GM12878 (cell line): ENCODE measurements at regions not wholly inside any gene's neighbourhood (a gene's known extent, or its start where the extent isn't known, plus 50 kb on each side); places are given as distances from the start of the nearest gene placed in this dataset.

Source experiments
- ATF2 ChIP-seq: IDR thresholded peaks from 2 replicates; pipeline ENCODE4 v1.6.1; 2012; ENCODE audit warnings: low read length, inconsistent platforms
- BHLHE40 ChIP-seq, 2 experiments: fragments of 450-650 bp in 1 of 2; IDR thresholded peaks; 2 replicates each; pipeline ENCODE4 v1.6.1; 2011 to 2017; ENCODE audit warnings: low read depth in 2 of 2, borderline replicate concordance in 1 of 2, improper control_type of control experiment in 1 of 2, low read length in 1 of 2, mild to moderate bottlenecking in 1 of 2
- BMI1 ChIP-seq: fragments of 450-650 bp; IDR thresholded peaks from 2 replicates; pipeline ENCODE4 v1.6.1; 2016; ENCODE audit warnings: mild to moderate bottlenecking, moderate library complexity, borderline replicate concordance
- BRCA1 ChIP-seq: IDR thresholded peaks from 2 replicates; pipeline ENCODE4 v1.6.1; 2011; ENCODE audit warnings: low read depth, low read length, improper control_type of control experiment
- CBFB ChIP-seq: IDR thresholded peaks from 2 replicates; pipeline ENCODE4 v1.6.1; 2016; ENCODE audit warnings: antibody characterized with exemption, low read depth
- CREB1 ChIP-seq: IDR thresholded peaks from 2 replicates; pipeline ENCODE4 v1.6.1; 2012; ENCODE audit warnings: low read depth, mild to moderate bottlenecking, inconsistent platforms
- DPF2 ChIP-seq: fragments of 450-650 bp; IDR thresholded peaks from 2 replicates; pipeline ENCODE4 v1.6.1; 2017; ENCODE audit warnings: mild to moderate bottlenecking
- EED ChIP-seq: sonication (generic); IDR thresholded peaks from 2 replicates; pipeline ENCODE4 v1.6.1; 2016; ENCODE audit warnings: antibody characterized with exemption, low read depth
- ETV6 ChIP-seq, 2 experiments: fragments of 450-650 bp in 1 of 2; IDR thresholded peaks in 1 of 2; conservative IDR thresholded peaks in 1 of 2; 2 replicates each; pipeline ENCODE4 v1.6.1; 2014; ENCODE audit warnings: antibody characterized with exemption in 1 of 2, borderline replicate concordance in 1 of 2, low read depth in 1 of 2, mild to moderate bottlenecking in 1 of 2, moderate library complexity in 1 of 2
- HDGF ChIP-seq: fragments of 450-650 bp; IDR thresholded peaks from 2 replicates; pipeline ENCODE4 v1.6.1; 2016; ENCODE audit warnings: antibody characterized with exemption
- HSF1 ChIP-seq: fragments of 150-350 bp; IDR thresholded peaks from 2 replicates; pipeline ENCODE4 v1.6.1; 2014; ENCODE audit warnings: mild to moderate bottlenecking, low read depth, low read length
- IKZF2 ChIP-seq, 2 experiments: fragments of 450-650 bp; IDR thresholded peaks; 2 replicates each; pipeline ENCODE4 v1.6.1; 2017; ENCODE audit warnings: mild to moderate bottlenecking in 2 of 2, moderate library complexity in 2 of 2
- JUNB ChIP-seq: IDR thresholded peaks from 2 replicates; pipeline ENCODE4 v1.6.1; 2016; ENCODE audit warnings: antibody characterized with exemption, mild to moderate bottlenecking
- JUND ChIP-seq: IDR thresholded peaks from 2 replicates; pipeline ENCODE4 v1.6.1; 2012; ENCODE audit warnings: low read depth, mild to moderate bottlenecking, low read length, improper control_type of control experiment, moderate library complexity
- NFIC ChIP-seq: IDR thresholded peaks from 2 replicates; pipeline ENCODE4 v1.6.1; 2012; ENCODE audit warnings: low read depth, mild to moderate bottlenecking, inconsistent platforms, low read length, moderate library complexity
- NFYB ChIP-seq: IDR thresholded peaks from 2 replicates; pipeline ENCODE4 v1.6.1; 2011; ENCODE audit warnings: low read depth, mild to moderate bottlenecking, low read length, improper control_type of control experiment, moderate library complexity; ENCODE audit not compliant: insufficient read depth
- NR2F1 ChIP-seq: fragments of 450-650 bp; conservative IDR thresholded peaks from 2 replicates; pipeline ENCODE4 v1.6.1; 2017; ENCODE audit warnings: mild to moderate bottlenecking
- PBX3 ChIP-seq: IDR thresholded peaks from 2 replicates; pipeline ENCODE4 v1.6.1; 2011; ENCODE audit warnings: mild to moderate bottlenecking, low read depth, low read length, moderate library complexity; ENCODE audit not compliant: insufficient replicate concordance
- POLR2AphosphoS2 ChIP-seq: IDR thresholded peaks from 2 replicates; pipeline ENCODE4 v1.6.1; 2011; ENCODE audit warnings: low read depth, mild to moderate bottlenecking, low read length, improper control_type of control experiment, moderate library complexity
- RAD51 ChIP-seq: fragments of 450-650 bp; IDR thresholded peaks from 2 replicates; pipeline ENCODE4 v1.6.1; 2016; ENCODE audit warnings: moderate library complexity, mild to moderate bottlenecking, inconsistent platforms
- RELA ChIP-seq: fragments of 450-650 bp; IDR thresholded peaks from 2 replicates; pipeline ENCODE4 v1.8.0; 2014; ENCODE audit warnings: borderline replicate concordance; ENCODE audit not compliant: partially characterized antibody
- SIX5 ChIP-seq: IDR thresholded peaks from 2 replicates; pipeline ENCODE4 v1.6.1; 2011; ENCODE audit warnings: mild to moderate bottlenecking, low read depth, low read length, moderate library complexity; ENCODE audit not compliant: severe bottlenecking
- SRF ChIP-seq, 2 experiments: IDR thresholded peaks; 2 replicates each; pipeline ENCODE4 v1.6.1; 2011; ENCODE audit warnings: low read depth in 2 of 2, low read length in 2 of 2, mild to moderate bottlenecking in 1 of 2, moderate library complexity in 1 of 2
- TCF3 ChIP-seq: IDR thresholded peaks from 2 replicates; pipeline ENCODE4 v1.6.1; 2012; ENCODE audit warnings: low read depth, mild to moderate bottlenecking, low read length, borderline replicate concordance; ENCODE audit not compliant: insufficient read depth
- ZNF217 ChIP-seq: fragments of 450-650 bp; IDR thresholded peaks from 2 replicates; pipeline ENCODE4 v1.6.1; 2017; ENCODE audit warnings: antibody characterized with exemption, mild to moderate bottlenecking

- TF ChIP-seq CBFB (no peak), IKZF2 (IDR thresholded peaks at IDR 0.05) (peak; percentile 82 to 87), HDGF (no peak), NFIC (peak; percentile 88), PBX3 (no peak), JUND (peak; percentile 82; the same call in 1 of the 2 replicates), BRCA1 (no peak), RELA (no peak), BMI1 (0 out of 2 replicates have a peak, but pooled peaks have one; percentile 25), DPF2 (peak; percentile 83), TCF3 (no peak), NFYB (peak; percentile 60; the same call in 1 of the 2 replicates), SIX5 (no peak), ETV6 (conservative IDR thresholded peaks at IDR 0.05 in 1 of 2, IDR thresholded peaks at IDR 0.05 in 1 of 2; ENCODE audit: borderline replicate concordance in 1 of 2, low read depth in 1 of 2) (peak in 1 of 2 experiments; percentile 70; a peak in 1 of 4 replicates), NR2F1 (peak; percentile 57), BHLHE40 (IDR thresholded peaks at IDR 0.05; ENCODE audit: borderline replicate concordance in 1 of 2, low read depth in 2 of 2, low read length in 1 of 2) (0 out of 4 replicates have a peak, but pooled peaks of 1 of the 2 experiments have one; percentile 10), JUNB (peak; percentile 94), POLR2AphosphoS2 (no peak), CREB1 (no peak), ATF2 (peak; percentile 86), ZNF217 (peak; percentile 86), HSF1 (no peak), EED (peak; percentile 64), RAD51 (peak; percentile 55; the same call in 1 of the 2 replicates), SRF (IDR thresholded peaks at IDR 0.05; ENCODE audit: low read depth in 2 of 2, low read length in 2 of 2) (no peak)
Observed at GRCh38 chr14:46769292-46769691, 117.7 kb upstream of the RPL10L start (continued).
